Activated T-helper 1 cell treated with anti-CD3 and anti-CD28 coated beads, Interleukin-2, amount 50 U/mL, for 16 hours (primary cell): ENCODE measurements at regions not wholly inside any gene's neighbourhood (a gene's known extent, or its start where the extent isn't known, plus 50 kb on each side); places are given as distances from the start of the nearest gene placed in this dataset.
"Not testable (repeated sequence)": the region's sequence is repeated elsewhere in the genome, so short reads cannot be mapped to it uniquely, and the experiment has no call there.

Experiments used
- DNase-seq, 2 donors: peaks; one replicate each; pipeline ENCODE4 v3.0.0-alpha.2; 2020; ENCODE audit warnings: low read depth in 1 of 2, low spot score in 1 of 2

DNA sequence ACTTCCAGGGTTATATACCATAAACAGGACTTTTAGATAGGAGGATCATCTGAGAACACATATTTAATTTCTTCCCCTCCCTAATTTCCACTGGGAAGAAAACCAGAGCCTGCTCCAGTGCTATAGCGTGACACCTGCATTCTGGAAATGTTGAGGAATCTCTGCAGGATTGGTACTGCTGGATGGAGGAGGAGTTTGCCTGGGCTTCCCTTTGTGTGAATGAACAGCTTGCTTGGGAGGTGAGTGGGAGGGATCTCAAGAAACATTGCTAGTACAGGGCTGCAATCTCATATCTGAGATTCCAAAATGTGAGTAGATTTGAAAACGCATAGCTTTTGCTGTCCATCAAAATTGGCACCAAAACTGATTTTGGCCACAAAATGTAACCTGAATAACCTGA, 295.9 kb upstream of the RGMA start:
- no peak for DNase-seq

DNA sequence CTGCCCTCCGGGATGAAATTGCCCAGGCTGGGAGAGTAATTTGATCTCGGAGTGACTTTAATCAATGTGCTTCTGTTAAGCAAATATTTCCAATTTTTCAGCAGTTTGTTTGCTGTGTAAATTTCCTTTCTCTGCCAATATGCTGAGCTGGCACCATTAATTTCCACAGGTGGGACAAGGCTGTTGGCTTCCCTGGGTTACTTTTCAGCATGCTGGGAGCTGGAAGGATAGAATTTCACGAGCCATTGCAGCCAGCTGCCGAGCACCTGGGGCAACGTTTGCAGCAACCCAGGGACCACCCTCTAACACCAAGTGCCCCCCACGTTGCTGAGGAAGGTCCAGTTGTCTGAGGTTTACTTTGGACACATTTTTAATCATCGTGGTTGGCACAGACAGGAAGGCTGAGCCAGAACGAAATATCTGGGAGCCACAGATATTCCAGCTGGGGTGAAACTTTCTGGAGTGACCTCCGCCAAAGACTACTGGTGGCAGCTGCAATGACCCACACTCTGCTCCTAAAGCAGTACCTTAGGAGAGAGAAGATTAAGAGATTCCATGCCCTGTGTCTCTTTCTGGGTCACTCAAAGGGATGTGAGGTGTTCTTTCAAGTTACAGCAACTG, 293.3 kb upstream of the RGMA start:
- no peak for DNase-seq

DNA sequence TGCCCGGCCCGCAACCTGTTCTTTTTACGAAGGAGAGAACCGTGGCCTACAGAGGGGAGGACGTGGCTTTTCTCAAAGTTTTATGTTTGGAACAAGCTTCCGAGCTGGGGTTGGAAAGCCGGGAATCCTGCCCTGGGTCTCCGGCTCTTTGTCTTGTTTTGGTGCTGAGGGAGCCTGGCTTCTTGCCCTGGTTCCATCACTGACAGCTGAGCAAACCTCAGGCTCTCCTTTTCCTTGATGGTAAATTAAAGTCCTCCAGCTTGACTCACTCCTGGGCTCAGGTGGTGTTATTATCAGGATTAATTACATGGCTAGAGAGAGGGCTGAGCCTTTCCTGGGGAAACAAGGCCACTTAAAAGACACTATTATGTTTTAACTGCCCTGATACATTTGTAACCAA, 289.5 kb upstream of the RGMA start:
- DNase-seq, result no peak

DNA sequence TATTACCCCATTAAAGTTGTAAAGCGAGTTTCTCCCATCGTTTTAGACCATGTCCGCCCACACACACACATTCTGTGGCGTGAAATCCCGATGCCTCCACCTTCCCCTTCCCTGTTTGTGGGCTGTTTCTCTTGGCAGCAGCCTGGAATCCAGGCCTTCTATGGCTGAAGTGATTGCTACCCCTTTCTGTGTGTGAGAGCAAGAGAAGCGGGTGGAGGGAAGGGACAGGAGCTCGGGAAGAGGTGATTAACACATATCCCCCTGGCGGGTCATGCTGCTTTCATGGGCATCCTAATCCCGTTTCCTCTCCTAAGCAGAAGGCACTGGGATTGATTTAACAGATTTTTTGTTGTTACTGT, 283.8 kb upstream of the RGMA start:
- no peak for DNase-seq

DNA sequence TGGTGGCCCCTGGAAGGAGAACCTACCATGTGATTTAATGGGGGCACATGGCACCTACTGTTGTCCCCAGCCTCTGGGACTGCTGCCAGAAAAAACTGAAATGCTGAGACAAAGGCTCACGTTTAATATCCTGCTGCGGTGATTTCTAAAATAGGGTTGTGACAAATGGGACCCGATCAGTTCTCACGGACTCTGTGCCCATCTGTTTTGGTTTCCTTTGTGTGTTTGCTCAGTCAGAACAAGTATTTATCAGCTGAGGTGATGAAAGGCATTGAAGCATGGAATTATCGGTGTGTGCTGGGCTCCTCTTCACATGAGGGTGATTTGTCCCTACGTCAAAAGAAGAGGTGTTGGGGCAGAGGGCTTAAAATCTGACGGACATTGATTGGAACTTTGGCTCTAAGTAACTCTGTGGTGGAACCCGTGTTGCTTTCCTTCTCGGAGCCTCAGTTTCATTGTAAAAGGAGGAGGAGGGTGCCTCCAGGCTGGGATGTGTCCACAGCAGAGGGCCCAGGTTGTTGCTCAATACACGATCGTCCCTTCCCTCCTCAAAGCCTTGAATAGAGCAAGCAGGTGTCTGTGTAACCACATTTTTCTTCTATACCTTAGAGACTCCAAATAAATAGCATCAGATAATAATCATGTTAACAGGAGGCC, 283.3 kb upstream of the RGMA start:
- no peak for DNase-seq

DNA sequence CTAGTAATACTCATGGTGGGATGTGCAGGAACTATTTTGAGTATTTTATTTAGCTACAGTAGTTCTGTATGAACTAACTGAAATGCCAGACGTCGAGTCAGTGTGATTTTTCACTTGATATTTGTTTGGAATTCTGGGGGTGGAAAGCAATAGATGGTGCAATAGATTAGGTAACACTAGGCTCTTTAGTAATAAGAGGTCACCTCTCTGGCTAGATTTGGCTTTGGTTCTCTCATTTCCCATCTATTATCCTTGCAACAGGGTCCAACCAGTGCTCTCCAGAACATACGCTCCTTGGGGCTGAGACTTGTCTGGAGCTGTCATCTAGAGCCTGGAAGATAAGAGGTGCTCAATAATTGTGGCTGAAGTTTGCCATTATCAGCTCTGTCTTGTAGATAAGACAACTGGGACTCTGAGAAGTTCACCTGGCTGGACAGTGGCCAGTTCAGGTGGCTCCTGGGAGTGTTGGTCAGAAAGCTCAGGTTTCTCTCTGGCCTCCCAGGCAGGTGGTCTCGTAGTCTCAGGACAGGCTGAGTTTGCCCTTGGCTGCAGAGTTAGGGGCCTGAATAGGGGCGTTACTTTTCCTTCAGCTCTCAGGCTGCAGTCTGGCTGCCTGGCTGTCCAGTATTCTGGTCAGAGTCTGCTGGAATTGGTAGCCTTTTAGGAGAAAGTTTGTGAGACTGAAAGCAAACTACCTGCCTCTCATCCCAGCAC, 277.5 kb upstream of the RGMA start:
- DNase-seq, result no peak

DNA sequence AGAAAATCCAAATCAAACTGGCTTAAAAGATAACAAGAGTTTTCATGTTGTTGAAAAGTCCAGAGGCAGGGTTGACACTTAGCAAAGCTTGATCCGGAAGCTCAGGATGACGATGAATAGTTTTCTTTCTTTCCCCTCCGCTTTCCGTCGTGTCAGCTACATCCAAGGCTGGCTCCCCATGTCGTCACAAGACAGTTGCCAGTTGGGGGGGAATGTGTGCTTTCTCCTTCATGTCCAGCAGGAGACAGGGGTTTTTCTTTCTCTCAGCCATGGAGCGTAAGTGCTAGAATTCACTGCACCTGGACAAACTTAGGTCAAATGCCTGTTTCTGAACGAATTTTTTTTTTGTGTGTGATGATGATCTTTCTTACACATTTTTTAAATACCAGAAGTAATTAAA, 273.8 kb upstream of the RGMA start:
- DNase-seq, result no peak

DNA sequence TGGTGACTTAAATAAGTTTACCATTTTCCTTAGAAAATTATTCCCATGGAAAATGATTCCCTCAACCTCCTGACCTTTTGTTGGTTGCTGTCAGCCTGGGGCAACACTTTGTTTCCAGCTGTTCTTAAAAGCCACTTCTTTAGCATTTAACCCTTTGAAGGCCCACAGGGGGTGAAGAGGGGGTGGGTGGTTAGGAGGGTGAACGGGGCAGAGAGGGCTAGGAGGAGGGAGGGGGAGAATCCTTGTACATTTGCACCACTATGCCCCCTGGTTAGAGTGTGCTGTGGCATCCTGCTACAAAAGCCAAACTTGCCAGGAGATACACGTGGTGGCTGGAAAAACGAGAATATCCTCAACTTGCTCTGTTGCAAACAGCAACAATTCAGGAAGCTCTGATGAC, 273.2 kb upstream of the RGMA start:
- DNase-seq, result no peak

DNA sequence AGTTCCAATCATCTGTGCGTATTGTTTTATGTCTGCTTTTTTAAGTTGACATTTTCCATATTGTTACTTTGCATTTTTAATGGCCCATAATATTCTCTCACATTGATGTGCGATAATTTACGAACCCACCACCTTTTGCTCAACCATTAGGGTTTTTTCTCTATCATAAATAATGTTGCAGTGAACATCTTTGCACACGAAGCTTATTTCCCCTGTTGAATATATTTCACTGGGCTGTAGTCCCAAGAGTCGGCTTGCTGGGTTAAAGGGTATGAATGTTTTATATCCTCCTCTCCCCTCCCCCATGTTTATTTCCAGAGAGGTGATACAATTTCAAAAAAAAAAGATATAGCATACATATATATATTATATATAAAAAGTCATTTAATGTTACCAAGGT, 272.7 kb upstream of the RGMA start:
- no peak for DNase-seq

DNA sequence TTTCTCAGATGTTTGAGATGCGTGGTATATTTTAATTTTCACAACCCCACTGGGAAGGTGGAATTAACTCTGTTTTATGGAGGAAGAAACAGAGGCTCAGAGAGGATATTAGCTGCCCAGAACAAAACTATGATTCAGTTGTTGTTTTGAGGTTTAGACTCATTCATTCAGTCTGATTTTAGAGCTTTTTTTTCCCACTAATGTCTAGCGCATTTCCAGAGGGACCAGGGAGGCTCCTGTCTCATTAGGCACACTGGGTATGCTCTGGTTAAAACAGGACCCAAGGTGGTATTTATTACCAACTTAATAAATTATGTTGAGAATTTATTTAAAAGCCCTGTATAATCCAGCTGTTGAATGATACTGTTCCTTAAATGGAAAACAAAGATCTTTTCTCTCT, 272.0 kb upstream of the RGMA start:
- no peak for DNase-seq

DNA sequence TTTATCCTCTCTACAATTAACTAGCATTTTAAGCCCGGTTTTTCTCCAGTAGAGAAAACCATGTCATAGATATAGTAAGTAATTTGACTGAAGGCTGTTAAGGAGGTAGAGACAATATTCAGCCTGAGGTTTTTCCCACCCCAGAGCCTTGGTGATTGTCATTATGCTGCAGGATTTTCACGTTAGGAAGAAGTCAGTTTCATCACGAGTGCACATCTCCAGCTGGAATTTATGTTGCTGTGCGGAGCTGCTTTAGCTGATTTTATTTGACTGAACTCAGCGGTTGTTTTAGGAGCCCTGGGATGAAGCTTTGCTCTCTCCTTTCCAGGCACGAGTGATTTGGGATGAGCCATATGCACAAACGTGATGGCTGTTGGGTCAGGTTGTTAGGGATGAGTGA, 271.3 kb upstream of the RGMA start:
- DNase-seq, result no peak

DNA sequence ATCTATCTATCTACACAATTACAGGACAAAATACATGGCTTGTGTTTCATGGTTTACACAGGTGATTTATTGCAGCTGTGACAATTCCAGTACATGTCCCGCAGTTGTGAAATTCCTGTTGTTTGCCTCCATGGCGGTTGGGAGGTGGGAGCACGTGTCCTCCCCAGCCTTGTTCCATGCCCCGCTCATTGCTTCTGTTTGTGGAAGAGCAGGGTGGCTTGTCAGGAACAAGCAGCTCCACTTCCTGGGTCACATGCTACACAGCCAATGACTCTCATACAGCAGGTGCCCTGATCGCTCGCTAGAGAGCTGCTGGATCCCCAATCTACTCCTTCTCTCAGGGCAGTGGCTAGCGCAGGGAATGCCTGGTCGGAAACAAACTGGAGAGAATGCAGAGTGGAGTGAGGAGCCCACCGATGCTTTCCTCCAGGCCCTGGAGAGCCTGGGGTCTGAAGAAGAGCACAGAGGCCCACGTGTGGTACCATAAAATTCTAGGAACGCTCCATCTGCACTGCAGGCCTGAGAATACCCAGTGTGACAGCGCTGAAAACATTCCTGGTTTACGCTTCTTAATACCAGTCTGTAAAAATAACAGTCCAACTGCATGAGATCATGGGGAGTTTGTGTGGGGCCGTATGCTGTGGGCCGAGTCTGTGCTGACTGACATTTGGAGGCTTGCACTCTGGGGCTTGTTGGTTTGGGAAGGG, 270.6 kb upstream of the RGMA start:
- no peak for DNase-seq

DNA sequence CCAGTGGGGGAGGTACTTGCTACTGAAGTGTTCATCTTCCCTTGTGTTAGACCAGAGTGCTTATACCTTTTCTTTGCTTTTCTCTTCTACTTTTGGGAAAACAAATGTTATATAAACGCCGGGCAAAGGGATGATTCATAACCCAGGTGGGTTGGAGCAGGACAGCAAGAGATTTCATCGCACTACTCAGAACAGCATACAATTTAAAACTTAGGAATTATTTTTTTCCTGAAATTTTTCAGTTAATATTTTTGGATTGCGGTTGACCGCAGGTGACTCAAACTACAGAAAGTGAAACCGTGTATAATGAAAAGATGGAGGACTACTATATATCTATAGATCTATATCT, 270.0 kb upstream of the RGMA start:
- no peak for DNase-seq

DNA sequence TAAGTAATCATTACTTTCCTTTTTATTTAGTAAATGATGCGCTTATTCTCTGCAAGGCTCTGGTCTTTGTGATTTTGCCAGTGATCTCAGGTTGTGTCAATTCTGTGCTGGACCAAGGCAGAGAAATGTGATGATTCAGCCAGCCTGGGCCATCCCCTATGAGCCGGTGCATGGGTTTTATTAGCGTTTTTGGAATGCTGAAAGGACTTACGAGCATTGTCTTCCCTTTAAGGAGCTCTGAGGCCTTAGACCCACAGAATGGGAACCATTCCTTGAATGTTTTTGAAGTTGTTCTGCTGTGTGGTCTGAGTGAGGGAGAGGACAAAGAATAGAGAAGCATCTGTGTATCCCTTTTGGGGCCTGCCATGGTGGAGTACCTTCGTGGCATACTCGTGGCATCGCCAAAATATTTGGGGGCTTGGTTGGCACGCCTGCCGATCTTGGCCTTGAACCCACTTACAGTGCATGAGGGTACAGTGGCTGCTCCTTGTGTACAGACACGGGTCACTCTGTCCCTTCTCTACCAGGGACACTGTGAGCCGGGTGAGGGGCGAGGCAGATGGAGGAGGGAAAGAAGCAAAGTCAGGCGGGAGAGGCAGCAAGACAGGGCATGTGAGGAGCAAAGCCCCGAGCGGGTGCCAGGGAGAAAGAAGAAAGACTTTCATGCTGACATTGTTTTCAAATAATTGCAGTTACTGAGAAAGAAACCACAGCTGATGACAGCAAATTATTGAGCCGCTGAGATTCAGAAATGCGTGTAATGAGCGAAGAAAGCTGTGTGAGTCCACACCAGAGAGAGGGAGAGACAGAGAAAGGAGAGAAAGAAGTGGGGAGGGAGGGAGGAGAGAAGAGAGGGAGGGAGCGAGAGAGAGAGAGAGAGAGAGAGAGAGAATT, 269.4 kb upstream of the RGMA start:
- DNase-seq, result no peak

DNA sequence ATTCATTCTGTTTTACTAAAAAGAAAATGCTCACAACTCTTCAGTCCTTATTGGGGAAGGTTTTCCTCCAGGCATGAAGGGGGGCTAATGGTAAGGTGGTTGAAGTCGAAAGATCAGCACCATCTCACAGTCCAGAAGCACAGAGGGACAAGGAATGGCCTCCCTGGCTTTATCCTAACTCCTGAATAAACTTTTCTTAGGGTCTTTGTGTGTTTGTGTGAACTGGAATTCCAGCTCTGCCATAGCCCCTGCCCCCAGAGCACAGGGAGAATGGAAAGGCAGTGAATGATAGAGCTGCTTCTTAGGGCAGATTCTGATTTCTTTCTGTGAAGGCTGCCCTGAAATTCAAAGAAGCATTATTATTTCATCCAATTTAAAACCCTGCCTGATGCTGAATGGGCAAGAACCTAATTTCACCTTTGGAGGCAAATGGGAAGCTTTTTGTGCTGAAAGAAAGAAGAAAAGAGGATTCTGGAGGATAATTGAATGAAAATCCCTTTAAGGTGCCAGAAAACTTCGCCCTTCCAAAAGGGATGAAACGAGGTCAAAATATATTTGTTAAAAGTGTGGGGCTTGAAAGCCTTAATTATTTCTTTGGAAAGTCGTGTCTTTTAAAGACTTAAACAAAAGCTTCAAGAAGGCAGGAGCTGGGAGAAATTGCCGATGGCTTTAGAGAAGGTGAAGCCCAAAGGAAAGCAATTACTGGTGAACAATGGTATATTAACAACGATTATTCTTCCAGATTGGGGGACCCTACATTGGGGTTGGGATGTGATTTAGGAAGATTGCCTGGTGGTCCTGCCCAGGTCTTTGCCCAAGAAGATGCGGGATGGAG, 259.9 kb upstream of the RGMA start:
- DNase-seq, result no peak

DNA sequence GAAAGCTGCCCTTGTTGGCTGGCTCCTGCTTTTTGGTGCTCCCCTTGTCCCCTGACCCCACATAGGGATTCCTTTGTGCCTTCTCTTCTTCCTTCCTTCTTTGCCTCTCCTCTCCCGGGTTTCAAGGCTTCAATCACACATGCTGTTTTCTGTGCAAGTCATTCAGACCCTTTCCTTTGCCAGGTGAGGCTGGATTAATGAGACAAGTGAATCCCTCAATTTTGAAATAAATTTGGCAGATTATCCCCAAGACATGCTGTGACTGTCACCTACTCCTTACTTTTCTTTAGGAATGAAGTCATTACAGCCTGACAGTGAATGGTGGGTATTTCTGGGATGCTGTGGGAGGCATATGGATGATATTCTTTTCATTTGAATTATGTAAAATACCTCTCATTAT, 259.0 kb upstream of the RGMA start:
- no peak for DNase-seq

DNA sequence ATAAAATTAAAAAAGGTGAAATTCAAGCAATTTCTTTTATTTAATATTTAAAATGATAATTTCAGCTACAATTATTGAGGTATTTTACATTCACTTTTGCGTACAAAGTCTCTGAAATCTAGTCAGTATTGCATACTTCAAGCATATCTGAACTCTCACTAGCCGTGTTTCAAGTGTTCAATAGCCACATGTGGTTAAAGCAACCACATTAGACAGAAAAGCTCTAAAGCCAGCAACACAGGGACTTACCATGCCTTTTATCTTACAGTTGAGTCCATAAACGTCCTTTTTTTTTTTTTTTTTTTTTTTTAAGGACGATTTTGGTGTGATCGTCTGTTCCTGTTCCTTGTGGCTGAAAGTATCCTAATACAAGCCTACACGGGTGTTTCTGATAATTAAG, 257.0 kb upstream of the RGMA start:
- no peak for DNase-seq

DNA sequence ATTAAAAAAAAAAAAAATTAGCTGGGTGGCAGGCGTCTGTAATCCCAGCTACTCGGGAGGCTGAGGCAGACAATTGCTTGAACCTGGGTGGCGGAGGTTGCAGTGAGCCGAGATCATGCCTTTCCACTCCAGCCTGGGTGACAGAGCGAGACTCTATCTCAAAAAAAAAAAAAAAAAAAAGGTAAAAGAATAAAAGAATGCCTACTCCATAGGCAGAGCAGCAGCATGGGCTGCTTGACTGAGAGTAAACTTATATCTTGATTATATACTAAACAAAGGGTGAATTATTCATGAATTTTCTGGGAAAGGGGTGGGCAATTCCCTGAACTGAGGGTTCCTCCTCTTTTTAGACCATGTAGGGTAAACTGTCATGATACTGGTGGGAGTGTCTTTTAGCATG, 254.4 kb upstream of the RGMA start:
- DNase-seq, result not testable (repeated sequence)

DNA sequence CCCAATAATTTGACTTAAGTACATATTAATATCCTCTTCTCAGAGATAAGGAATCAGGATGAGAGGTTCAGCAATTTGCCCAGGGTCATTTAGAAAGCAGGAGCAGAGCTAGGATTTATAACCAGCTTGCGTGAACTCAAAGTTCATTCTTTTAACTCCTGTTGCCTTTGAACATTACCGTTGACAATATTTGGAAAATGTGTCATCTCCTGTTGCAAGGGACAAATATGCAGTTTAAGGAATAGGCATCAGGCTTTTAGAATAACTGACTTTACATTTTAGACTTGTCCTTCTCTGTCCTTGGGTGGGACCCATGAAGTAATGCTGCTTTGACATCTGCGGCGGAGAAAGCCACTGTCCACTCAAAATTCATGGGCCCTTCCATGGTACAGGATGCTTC, 252.2 kb upstream of the RGMA start:
- DNase-seq, result no peak

DNA sequence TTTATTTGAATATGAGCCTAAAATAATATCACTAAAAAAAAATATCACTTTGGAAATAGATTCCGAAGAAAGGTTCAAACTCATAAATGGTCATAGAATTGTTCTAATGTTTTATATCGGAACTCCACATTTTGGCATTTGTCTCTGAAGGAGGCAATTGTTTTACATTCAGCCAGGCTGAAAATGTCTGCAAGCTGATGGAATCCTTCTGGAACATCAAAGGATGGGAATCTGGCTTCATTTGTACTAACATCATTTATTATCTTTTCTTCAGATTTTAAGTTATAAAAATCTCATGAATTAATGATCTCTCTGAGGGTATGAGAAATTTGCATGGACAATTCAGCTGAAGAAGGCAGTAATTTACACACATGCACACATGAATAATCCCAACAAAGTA, 251.4 kb upstream of the RGMA start:
- no peak for DNase-seq
